Memory B cell (primary cell): ENCODE measurements at regions not wholly inside any gene's neighbourhood (a gene's known extent, or its start where the extent isn't known, plus 50 kb on each side); places are given as distances from the start of the nearest gene placed in this dataset.

Experiments used
- ATAC-seq: fragments of 150-1000 bp; cut with Tn5 transposase; 2 replicates; pipeline ENCODE4 v1.10.0; 2021; ENCODE audit warnings: low read depth, mild to moderate bottlenecking, moderate library complexity
- DNase-seq, 2 donors: peaks; one replicate each; pipeline ENCODE4 v3.0.0; 2022; ENCODE audit warnings: low spot score in 2 of 2
- H3K27ac Mint-ChIP-seq: one replicate; pipeline ENCODE4 v1.8.0; 2022; ENCODE audit warnings: mild to moderate bottlenecking, moderate library complexity, mixed read lengths
- H3K27me3 Mint-ChIP-seq: one replicate; pipeline ENCODE4 v1.8.0; 2022; ENCODE audit warnings: mixed read lengths
- H3K36me3 Mint-ChIP-seq: one replicate; pipeline ENCODE4 v1.8.0; 2022; ENCODE audit warnings: mild to moderate bottlenecking, mixed read lengths
- H3K4me1 Mint-ChIP-seq: one replicate; pipeline ENCODE4 v1.8.0; 2022; ENCODE audit warnings: mixed read lengths
- H3K4me3 Mint-ChIP-seq: one replicate; pipeline ENCODE4 v1.8.0; 2022; ENCODE audit warnings: mild to moderate bottlenecking, moderate library complexity, mixed read lengths
- H3K9me3 Mint-ChIP-seq: one replicate; pipeline ENCODE4 v1.8.0; 2022; ENCODE audit warnings: mixed read lengths

DNA sequence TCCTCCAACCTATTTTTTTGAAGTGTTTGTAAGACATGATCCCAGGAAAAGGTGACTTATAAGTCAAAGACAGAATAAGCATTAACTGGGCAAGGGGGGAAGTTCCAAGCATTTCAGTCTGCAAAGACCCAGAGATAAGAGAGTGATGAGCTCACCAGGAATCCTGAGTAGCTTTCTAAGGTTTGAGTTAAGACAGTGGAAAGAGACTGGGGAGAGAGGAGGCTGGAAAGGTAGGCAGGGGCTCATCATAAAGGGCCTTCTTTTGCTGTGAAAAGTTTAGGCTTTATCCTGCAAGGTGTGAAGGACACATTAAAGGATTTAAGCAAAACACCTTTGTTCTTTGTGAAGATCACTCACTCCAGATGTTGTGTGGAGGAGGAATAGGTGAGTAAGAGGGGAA lies 438.8 kb downstream of the CHL1 start:
- Mint-ChIP-seq H3K36me3 (no peaks in the 10 kb centered on the region), H3K4me1 (no peaks in the 10 kb centered on the region), H3K9me3 (no peaks in the 10 kb centered on the region), H3K4me3 (no peak overlapping the region), H3K27me3 (no peaks in the 10 kb centered on the region), H3K27ac (no peak overlapping the region)
- no peak for ATAC-seq
- DNase-seq = no peak

GRCh38 chr3:643376-643775 lies 446.8 kb downstream of the CHL1 start:
- Mint-ChIP-seq H3K27ac (no peak overlapping the region), H3K4me1 (no peaks in the 10 kb centered on the region), H3K4me3 (no peak overlapping the region), H3K36me3 (no peaks in the 10 kb centered on the region), H3K27me3 (peaks cover 1% of the 10 kb centered on the region), H3K9me3 (no peaks in the 10 kb centered on the region)
- ATAC-seq (no peak), DNase-seq (no peak)

DNA sequence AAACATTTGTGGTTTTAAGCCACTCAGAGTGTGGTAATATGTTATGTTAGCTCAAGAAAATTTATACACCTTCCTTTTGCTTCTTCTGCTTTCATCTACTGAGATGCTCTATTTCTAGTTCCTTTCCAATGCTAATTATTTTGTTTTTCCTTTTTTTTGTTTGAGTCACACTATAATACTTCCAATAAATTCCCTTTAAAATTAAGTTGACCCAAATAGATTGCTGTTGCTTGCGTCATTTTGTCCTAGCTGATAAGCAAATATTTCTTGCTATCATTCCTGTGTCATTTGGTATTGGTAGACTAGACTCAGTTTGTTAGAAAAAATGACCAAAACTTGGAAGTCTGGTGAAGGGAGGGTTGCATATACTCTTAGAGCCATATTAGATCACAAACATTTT lies 437.0 kb upstream of the CNTN6 start:
- Mint-ChIP-seq H3K27ac (no peak overlapping the region), H3K4me3 (no peak overlapping the region), H3K27me3 (no peaks in the 10 kb centered on the region), H3K36me3 (no peaks in the 10 kb centered on the region), H3K9me3 (no peaks in the 10 kb centered on the region), H3K4me1 (no peaks in the 10 kb centered on the region)
- ATAC-seq (no peak), DNase-seq (no peak)

GRCh38 chr3:661356-661755 lies 431.5 kb upstream of the CNTN6 start:
- Mint-ChIP-seq H3K9me3 (no peaks in the 10 kb centered on the region), H3K27ac (no peak overlapping the region), H3K4me1 (no peaks in the 10 kb centered on the region), H3K4me3 (no peak overlapping the region), H3K36me3 (no peaks in the 10 kb centered on the region), H3K27me3 (no peaks in the 10 kb centered on the region)
- no peak for ATAC-seq
- no peak for DNase-seq

- Mint-ChIP-seq H3K4me3 (no peak overlapping the region), H3K4me1 (no peaks in the 10 kb centered on the region), H3K36me3 (no peaks in the 10 kb centered on the region), H3K9me3 (peaks cover 3% of the 10 kb centered on the region), H3K27ac (no peak overlapping the region), H3K27me3 (no peaks in the 10 kb centered on the region)
- ATAC-seq (no peak), DNase-seq (no peak)
Measured at GRCh38 chr3:674116-674515, 418.7 kb upstream of the CNTN6 start.

DNA sequence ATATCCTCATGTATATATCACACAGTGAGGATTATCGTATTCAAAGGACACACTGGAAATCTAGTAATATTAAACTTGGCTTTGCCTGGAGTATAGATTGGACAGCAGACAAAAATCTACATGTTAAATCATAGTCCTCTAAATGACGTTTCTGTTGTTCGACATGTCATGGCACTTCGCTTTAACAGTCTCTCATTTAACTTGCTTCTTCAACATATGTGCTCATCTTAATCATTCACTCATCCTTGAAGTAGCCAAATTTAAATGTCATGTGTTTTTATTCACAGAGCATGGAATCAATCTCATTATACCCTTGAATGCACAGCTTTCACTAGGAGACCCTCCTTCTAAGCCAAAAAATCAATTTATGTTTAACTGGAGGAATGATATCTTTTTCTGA lies 417.0 kb upstream of the CNTN6 start:
- Mint-ChIP-seq H3K9me3 (peaks cover 3% of the 10 kb centered on the region), H3K27ac (no peak overlapping the region), H3K4me3 (no peak overlapping the region), H3K27me3 (no peaks in the 10 kb centered on the region), H3K36me3 (no peaks in the 10 kb centered on the region), H3K4me1 (no peaks in the 10 kb centered on the region)
- DNase-seq (no peak), ATAC-seq (no peak)

DNA sequence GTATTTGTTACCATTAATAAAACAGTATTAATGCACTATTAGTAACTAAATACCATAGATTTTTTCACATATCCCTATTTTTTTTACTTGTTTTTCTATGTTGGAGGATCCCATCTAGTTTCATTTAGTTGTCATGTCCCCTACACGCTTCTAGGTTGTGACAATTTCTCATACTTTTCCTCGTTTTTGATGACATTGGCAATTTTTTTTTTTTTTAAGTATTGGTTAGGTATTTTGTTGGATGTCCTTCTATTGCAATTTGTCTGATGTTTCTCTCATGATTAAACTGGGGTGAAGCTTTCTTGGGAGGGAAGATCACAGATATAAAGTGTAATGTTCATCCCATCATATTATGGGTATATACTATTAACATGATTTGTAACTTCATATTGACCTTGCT lies 409.1 kb upstream of the CNTN6 start:
- Mint-ChIP-seq H3K4me1 (no peaks in the 10 kb centered on the region), H3K27me3 (no peaks in the 10 kb centered on the region), H3K4me3 (no peak overlapping the region), H3K9me3 (no peaks in the 10 kb centered on the region), H3K36me3 (no peaks in the 10 kb centered on the region), H3K27ac (no peak overlapping the region)
- DNase-seq (no peak), ATAC-seq (no peak)

- Mint-ChIP-seq H3K27ac (no peak overlapping the region), H3K4me3 (no peak overlapping the region), H3K4me1 (no peaks in the 10 kb centered on the region), H3K27me3 (no peaks in the 10 kb centered on the region), H3K9me3 (peaks cover 10% of the 10 kb centered on the region), H3K36me3 (no peaks in the 10 kb centered on the region)
- no peak for ATAC-seq
- DNase-seq = no peak
Measured at GRCh38 chr3:690770-691169, 402.1 kb upstream of the CNTN6 start.

- no peaks in the 10 kb centered on the region for H3K36me3 Mint-ChIP-seq
- H3K27ac Mint-ChIP-seq = no peak overlapping the region
- H3K4me3 Mint-ChIP-seq = no peak overlapping the region
- no peaks in the 10 kb centered on the region for H3K27me3 Mint-ChIP-seq
- H3K9me3 Mint-ChIP-seq = peaks cover 3% of the 10 kb centered on the region
- H3K4me1 Mint-ChIP-seq = no peaks in the 10 kb centered on the region
- ATAC-seq (no peak), DNase-seq (no peak)
Measured at GRCh38 chr3:700514-700913, 392.3 kb upstream of the CNTN6 start.

DNA sequence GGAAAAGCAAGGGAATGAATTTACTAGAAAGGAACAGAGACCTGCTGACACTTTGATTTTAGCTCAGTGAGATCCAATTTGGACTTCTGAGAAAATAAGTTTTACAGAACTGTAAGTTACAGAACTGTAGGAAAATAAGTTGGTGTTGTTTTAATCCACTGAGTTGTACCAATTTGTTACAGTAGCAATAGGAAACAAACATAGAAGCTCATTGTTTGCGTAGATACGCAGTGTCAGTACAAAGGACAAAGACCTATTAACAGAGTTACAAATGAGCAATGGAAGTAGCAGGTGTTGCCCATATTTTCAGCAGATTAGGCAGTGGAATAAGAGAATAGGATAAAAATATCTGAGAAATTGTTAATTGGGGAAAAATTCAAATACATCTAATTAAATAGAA lies 385.8 kb upstream of the CNTN6 start:
- no peak for ATAC-seq
- DNase-seq = no peak
- Mint-ChIP-seq H3K4me1 (no peaks in the 10 kb centered on the region), H3K27me3 (no peaks in the 10 kb centered on the region), H3K4me3 (no peak overlapping the region), H3K9me3 (no peaks in the 10 kb centered on the region), H3K27ac (no peak overlapping the region), H3K36me3 (no peaks in the 10 kb centered on the region)

DNA sequence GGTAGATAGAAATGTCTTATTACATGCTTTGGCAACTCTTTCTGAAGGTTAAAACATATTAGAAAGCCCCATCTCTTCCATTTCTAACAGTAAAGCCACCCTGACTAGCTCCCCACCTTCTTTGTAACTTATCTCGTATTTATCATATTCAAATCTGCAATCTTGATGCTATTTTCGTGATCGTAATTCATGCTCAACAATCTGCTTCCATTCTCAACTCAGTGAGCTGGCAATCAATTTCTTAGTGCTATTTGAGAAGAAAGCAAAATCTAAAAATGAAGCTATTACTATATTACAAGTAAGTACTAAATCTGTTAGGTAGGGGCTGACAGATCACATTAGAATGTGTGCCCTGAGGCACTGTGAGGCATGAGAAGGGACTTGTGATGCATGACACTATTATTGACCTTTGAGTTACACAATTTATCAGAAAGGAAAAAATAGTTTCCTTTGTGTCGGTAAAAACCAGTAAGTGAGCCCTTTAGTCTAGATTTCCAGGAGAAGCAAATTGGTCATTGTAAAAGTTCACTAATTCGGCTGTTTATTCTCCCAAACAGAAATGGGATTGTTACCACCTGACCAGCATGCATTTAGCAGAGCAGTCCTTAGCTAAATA lies 379.7 kb upstream of the CNTN6 start:
- no peak for ATAC-seq
- Mint-ChIP-seq H3K27me3 (no peaks in the 10 kb centered on the region), H3K4me1 (no peaks in the 10 kb centered on the region)

DNA sequence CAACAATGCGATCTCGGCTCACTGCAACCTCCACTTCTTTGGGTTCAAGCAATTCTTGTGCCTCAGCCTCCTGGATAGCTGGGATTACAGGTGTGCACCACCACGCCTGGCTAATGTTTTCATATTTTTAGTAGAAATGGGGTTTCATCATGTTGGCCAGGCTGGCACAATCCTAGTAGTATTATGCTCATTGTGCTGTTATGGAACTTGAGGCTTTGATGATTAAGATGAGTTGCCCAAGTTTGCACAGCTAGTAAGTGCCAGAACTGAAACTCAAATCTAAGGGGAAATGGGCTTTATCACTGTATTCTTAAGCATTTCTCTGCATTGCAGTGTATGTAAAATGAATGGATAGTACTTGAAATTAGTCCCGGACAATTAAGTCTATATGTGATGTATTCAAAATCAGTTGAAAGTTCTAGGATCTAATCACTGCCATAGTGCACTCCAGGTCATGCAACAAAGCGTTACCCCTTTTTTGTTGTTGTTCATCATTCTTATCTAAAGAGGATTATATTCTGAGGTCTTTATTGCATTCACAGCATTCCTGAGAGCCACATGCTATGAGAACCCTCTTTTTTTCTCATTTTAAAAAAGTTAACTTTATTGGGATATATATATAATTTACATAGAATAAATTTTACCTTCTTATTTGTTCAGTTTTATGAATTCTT lies 378.7 kb upstream of the CNTN6 start:
- no peak overlapping the region for H3K27ac Mint-ChIP-seq
- no peaks in the 10 kb centered on the region for H3K36me3 Mint-ChIP-seq
- H3K4me1 Mint-ChIP-seq = no peaks in the 10 kb centered on the region
- ATAC-seq = no peak
- peaks cover 2% of the 10 kb centered on the region for H3K9me3 Mint-ChIP-seq
- no peak overlapping the region for H3K4me3 Mint-ChIP-seq
- no peaks in the 10 kb centered on the region for H3K27me3 Mint-ChIP-seq
- DNase-seq = no peak

More for the DNA sequence above, 379.7 kb upstream of the CNTN6 start:
- DNase-seq = no peak
- H3K36me3 Mint-ChIP-seq = no peaks in the 10 kb centered on the region
- no peak overlapping the region for H3K27ac Mint-ChIP-seq
- H3K9me3 Mint-ChIP-seq = peaks cover 2% of the 10 kb centered on the region
- no peak overlapping the region for H3K4me3 Mint-ChIP-seq

DNA sequence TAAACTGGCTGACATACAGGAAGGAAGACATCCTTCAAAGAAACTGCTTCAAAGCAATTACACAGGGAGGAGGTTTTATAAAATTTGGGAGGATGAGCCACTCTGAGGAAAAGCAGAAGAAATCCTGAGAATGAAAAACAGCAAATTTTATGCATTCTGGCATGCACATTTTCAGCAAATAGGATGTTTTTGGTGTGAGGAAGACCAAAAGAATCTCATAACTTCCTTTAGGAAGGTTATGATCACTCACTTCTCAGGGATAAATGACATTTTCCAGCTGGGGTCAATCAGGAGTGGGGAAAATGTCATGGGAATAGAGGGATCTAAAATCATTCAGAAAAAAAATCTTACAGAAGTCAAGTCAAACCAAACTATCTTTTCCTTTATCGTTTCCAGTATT lies 371.7 kb upstream of the CNTN6 start:
- no peaks in the 10 kb centered on the region for H3K36me3 Mint-ChIP-seq
- H3K9me3 Mint-ChIP-seq = peaks cover 2% of the 10 kb centered on the region
- H3K27ac Mint-ChIP-seq = no peak overlapping the region
- H3K4me3 Mint-ChIP-seq = no peak overlapping the region
- no peaks in the 10 kb centered on the region for H3K4me1 Mint-ChIP-seq
- DNase-seq (no peak), ATAC-seq (no peak)
- no peaks in the 10 kb centered on the region for H3K27me3 Mint-ChIP-seq

DNA sequence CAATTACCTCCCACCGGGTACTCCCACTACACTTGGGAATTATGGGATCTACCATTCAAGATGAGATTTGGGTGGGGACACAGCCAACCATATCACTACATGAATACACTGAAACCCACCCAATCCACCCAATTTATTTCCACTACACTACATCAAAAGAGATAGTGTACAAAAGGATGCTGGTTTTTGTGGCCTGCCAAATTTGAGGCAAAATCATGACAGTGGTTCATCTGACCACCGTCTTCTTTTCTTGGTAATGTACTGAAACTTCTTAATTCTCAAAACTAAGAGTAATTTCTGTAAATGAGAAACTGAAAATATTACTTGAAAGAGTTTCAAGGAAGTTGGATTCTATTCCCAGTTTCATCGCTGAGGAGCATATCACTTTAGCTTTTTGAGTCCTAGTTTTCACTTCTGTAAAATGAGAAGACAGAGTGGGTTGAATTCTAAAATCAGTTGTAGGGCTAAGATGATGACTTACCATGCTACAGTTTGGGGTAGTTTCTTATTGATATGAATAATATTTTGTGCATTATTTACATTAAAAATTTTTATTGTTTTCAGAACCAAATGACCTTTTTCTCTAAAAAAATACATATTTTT lies 360.4 kb upstream of the CNTN6 start:
- no peak for ATAC-seq
- no peaks in the 10 kb centered on the region for H3K4me1 Mint-ChIP-seq
- DNase-seq = no peak
- no peaks in the 10 kb centered on the region for H3K9me3 Mint-ChIP-seq
- no peak overlapping the region for H3K27ac Mint-ChIP-seq
- H3K4me3 Mint-ChIP-seq = no peak overlapping the region
- no peaks in the 10 kb centered on the region for H3K27me3 Mint-ChIP-seq
- H3K36me3 Mint-ChIP-seq = no peaks in the 10 kb centered on the region

DNA sequence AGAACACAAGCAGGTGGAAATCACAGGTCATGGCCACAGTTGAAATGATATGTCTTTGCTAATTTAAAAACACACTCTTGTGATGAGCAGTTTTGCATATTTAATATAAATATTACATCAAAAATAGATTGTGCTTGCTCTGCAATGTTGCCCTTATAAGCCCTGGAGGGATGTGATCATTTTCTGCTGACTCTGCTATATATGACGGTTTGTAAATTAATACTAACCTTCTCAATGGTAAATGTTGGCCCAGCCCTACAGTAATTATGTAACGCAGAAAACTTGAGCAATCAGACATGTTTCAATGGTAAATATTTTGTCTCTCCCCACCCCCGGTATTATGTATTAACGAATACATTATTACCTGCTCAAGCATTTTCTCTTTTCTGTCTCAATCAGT lies 359.5 kb upstream of the CNTN6 start:
- DNase-seq = no peak
- H3K27ac Mint-ChIP-seq = no peak overlapping the region
- H3K36me3 Mint-ChIP-seq = no peaks in the 10 kb centered on the region
- no peak for ATAC-seq
- H3K9me3 Mint-ChIP-seq = no peaks in the 10 kb centered on the region
- no peaks in the 10 kb centered on the region for H3K27me3 Mint-ChIP-seq
- no peaks in the 10 kb centered on the region for H3K4me1 Mint-ChIP-seq
- no peak overlapping the region for H3K4me3 Mint-ChIP-seq
